ENCODE measurements at regions not wholly inside any gene's neighbourhood (a gene's known extent, or its start where the extent isn't known, plus 50 kb on each side); places are given as distances from the start of the nearest gene placed in this dataset.

DNA sequence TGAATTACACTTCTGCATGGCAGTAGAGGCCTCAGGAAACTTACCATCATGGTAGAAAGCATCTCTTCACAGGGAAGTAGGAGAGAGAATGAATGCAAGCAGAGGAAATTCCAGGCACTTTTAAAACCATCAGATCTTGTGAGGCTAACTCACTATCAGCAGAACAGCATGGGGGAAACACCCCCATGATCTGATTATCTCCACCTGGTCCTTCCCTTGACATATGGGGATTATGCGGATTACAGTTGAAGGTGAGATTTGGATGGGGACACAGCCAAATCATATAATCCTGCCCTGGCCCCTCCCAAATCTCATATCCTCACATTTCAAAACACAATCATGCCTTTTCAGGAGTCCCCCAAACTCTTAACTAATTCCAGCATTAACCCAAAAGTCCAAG lies 691.1 kb downstream of the SI start:
- ATAC-seq (no peak), DNase-seq (no peak)
- intact Hi-C loops (cut with DNase I; ENCODE audit: low total_unique reads) = no loop called here
- in situ Hi-C loops (cut with MboI; ENCODE audit: low sequenced_read_pairs in 4 of 4) = no loop called here
- no peaks in the 10 kb centered on the region for H3K4me1 ChIP-seq
- H3K36me3 ChIP-seq = no peaks in the 10 kb centered on the region
- no peak overlapping the region for H3K4me3 ChIP-seq
- no peaks in the 10 kb centered on the region for H3K27me3 ChIP-seq
- H3K9me3 ChIP-seq = no peaks in the 10 kb centered on the region
- TF ChIP-seq, protein P1, sequence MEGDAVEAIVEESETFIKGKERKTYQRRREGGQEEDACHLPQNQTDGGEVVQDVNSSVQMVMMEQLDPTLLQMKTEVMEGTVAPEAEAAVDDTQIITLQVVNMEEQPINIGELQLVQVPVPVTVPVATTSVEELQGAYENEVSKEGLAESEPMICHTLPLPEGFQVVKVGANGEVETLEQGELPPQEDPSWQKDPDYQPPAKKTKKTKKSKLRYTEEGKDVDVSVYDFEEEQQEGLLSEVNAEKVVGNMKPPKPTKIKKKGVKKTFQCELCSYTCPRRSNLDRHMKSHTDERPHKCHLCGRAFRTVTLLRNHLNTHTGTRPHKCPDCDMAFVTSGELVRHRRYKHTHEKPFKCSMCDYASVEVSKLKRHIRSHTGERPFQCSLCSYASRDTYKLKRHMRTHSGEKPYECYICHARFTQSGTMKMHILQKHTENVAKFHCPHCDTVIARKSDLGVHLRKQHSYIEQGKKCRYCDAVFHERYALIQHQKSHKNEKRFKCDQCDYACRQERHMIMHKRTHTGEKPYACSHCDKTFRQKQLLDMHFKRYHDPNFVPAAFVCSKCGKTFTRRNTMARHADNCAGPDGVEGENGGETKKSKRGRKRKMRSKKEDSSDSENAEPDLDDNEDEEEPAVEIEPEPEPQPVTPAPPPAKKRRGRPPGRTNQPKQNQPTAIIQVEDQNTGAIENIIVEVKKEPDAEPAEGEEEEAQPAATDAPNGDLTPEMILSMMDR (IDR thresholded peaks at IDR 0.05 in 4 of 5, conservative IDR thresholded peaks at IDR 0.05 in 1 of 5) = no peak
- TF ChIP-seq POLR2A (IDR thresholded peaks at IDR 0.05) = no peak
- no peak overlapping the region for H3K27ac ChIP-seq

DNA sequence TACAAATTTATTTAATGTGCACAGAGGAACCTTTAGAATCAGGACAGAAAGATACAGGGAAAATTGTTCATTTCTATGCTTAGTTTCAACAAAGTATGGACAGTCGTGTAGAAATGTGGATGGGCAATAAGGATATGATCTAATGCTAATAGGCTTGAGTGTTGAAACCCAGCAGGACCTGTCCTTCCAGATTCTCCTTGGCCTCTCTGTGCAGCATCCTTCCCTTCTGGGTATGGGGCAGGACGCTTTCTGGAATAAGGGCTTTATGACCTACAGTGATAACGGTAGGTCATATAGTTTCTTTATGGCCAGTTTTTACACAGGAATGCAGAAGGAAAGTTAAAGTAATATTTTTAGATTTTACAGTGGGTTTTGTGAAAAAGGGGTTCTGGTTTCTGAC lies 698.1 kb downstream of the SI start:
- in situ Hi-C loops (cut with MboI; ENCODE audit: low sequenced_read_pairs in 4 of 4) (no loop called here), intact Hi-C loops (cut with DNase I; ENCODE audit: low total_unique reads) (no loop called here)
- H3K9me3 ChIP-seq = no peaks in the 10 kb centered on the region
- H3K27me3 ChIP-seq = no peaks in the 10 kb centered on the region
- ATAC-seq (no peak), DNase-seq (no peak)
- TF ChIP-seq, protein P1 (IDR thresholded peaks at IDR 0.05 in 4 of 5, conservative IDR thresholded peaks at IDR 0.05 in 1 of 5) = no peak
- TF ChIP-seq POLR2A (IDR thresholded peaks at IDR 0.05) = no peak
- no peaks in the 10 kb centered on the region for H3K36me3 ChIP-seq
- no peak overlapping the region for H3K27ac ChIP-seq
- H3K4me1 ChIP-seq = no peaks in the 10 kb centered on the region
- H3K4me3 ChIP-seq = no peak overlapping the region

DNA sequence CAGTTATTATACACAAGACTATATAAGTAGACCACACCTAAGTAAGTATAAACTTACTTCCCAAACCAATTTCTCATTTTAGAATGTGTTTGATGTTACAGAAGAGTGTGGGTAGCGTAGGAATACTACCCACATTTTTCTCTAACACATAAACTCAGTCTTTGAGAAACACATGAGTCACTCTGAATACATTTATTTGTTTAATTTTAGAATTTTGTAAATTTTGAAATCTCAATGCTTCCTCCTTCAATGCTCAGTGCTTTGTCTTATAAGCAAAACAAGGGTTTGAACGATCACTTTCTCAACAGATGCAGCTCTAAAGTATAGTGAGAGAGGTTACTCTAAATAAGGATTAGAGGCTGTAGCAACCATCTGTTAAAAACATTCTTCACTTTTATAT lies 700.8 kb downstream of the SI start:
- DNase-seq = no peak
- no peak overlapping the region for H3K4me3 ChIP-seq
- in situ Hi-C loops (cut with MboI; ENCODE audit: low sequenced_read_pairs in 4 of 4) (no loop called here), intact Hi-C loops (cut with DNase I; ENCODE audit: low total_unique reads) (no loop called here)
- TF ChIP-seq, protein P1 (IDR thresholded peaks at IDR 0.05 in 4 of 5, conservative IDR thresholded peaks at IDR 0.05 in 1 of 5) = no peak
- H3K9me3 ChIP-seq = no peaks in the 10 kb centered on the region
- ATAC-seq = no peak
- H3K27me3 ChIP-seq = no peaks in the 10 kb centered on the region
- no peaks in the 10 kb centered on the region for H3K4me1 ChIP-seq
- no peak overlapping the region for H3K27ac ChIP-seq
- no peaks in the 10 kb centered on the region for H3K36me3 ChIP-seq

DNA sequence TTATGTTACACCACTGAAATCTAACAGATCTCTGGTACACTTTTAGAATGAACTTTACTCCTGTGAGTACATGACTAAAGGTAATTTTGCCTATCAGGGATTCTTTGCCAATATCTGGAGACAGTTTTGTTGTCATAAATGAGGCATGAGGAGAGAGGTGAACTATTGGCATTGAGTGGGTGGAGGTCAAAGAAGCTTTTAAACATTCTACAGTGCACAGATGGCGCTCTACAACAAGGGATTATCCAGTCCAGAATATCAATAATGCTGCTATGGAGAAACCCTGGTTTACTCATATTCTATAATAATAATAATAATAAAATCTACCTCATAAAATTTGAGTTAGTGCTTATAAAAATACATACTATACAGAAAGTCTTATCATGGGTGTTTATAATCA lies 702.3 kb downstream of the SI start:
- in situ Hi-C loops (cut with MboI; ENCODE audit: low sequenced_read_pairs in 4 of 4) = no loop called here
- no peak overlapping the region for H3K27ac ChIP-seq
- H3K27me3 ChIP-seq = no peaks in the 10 kb centered on the region
- DNase-seq (no peak), ATAC-seq (no peak)
- no peaks in the 10 kb centered on the region for H3K36me3 ChIP-seq
- TF ChIP-seq POLR2A (IDR thresholded peaks at IDR 0.05) = no peak
- TF ChIP-seq, protein P1 (IDR thresholded peaks at IDR 0.05 in 4 of 5, conservative IDR thresholded peaks at IDR 0.05 in 1 of 5) = no peak
- H3K4me1 ChIP-seq = no peaks in the 10 kb centered on the region
- intact Hi-C loops (cut with DNase I; ENCODE audit: low total_unique reads) = no loop called here
- no peaks in the 10 kb centered on the region for H3K9me3 ChIP-seq
- no peak overlapping the region for H3K4me3 ChIP-seq

DNA sequence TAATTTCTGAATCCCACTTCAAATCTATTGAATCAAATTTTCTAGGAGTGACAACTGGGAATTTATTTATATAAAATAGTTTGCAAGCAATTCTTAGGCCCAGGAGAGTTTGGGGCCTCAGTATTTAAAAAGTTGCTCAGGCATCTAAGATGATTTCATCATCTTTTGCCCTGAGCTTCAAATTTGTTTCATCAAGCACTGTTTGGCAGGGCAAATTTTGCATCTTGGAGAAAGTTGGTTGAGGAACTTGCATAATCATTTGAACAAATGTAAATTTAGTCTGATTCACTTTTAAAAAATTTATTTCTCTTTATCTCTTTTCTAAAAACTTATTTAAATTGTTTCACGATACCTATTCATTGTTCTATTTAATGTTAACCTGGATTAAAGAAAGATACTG lies 702.8 kb downstream of the SI start:
- DNase-seq (no peak), ATAC-seq (no peak)
- no peaks in the 10 kb centered on the region for H3K27me3 ChIP-seq
- TF ChIP-seq, protein P1 (IDR thresholded peaks at IDR 0.05 in 4 of 5, conservative IDR thresholded peaks at IDR 0.05 in 1 of 5) = no peak
- no peak for TF ChIP-seq POLR2A (IDR thresholded peaks at IDR 0.05)
- intact Hi-C loops (cut with DNase I; ENCODE audit: low total_unique reads) = no loop called here
- H3K4me3 ChIP-seq = no peak overlapping the region
- H3K9me3 ChIP-seq = no peaks in the 10 kb centered on the region
- H3K4me1 ChIP-seq = no peaks in the 10 kb centered on the region
- no peaks in the 10 kb centered on the region for H3K36me3 ChIP-seq
- in situ Hi-C loops (cut with MboI; ENCODE audit: low sequenced_read_pairs in 4 of 4) = no loop called here
- no peak overlapping the region for H3K27ac ChIP-seq

All from gastrocnemius medialis (tissue), 4 donors.